ENCODE measurements at regions not wholly inside any gene's neighbourhood (a gene's known extent, or its start where the extent isn't known, plus 50 kb on each side); places are given as distances from the start of the nearest gene placed in this dataset.

- TF ChIP-seq POLR2AphosphoS5 (IDR thresholded peaks at IDR 0.05), result no peak
- TF ChIP-seq EP300 (IDR thresholded peaks at IDR 0.05), result no peak
- no peak for TF ChIP-seq POLR2A (IDR thresholded peaks at IDR 0.05)
- TF ChIP-seq CTCF (IDR thresholded peaks at IDR 0.05), result no peak
- Histone ChIP-seq H3K9me3 (no peaks in the 10 kb centered on the region), H3K36me3 (no peaks in the 10 kb centered on the region), H3K4me3 (no peak overlapping the region), H3K27me3 (peaks cover 15 to 96% (median 54%) of the 10 kb centered on the region in 3 donors), H3K4me1 (peaks cover 18 to 34% (median 27%) of the 10 kb centered on the region in 4 donors), H3K27ac (no peak overlapping the region)
- no peak for DNase-seq
- intact Hi-C loops (cut with DNase I; ENCODE audit: low total_unique reads), result no loop called here
- WGBS, 5 donors, result 76 to 93% (median 87%) methylated on average over 4 to 6 of the region's 6 CpGs
These were observed 93.5 kb upstream of the PAX2 start for GRCh38 chr10:100651916-100652315.

GRCh38 chr10:100652406-100653135 lies 92.8 kb upstream of the PAX2 start:
- Histone ChIP-seq H3K4me3 (no peak overlapping the region), H3K9me3 (no peaks in the 10 kb centered on the region), H3K27me3 (peaks cover 20 to 96% (median 61%) of the 10 kb centered on the region in 3 donors), H3K4me1 (peaks cover 18 to 34% (median 27%) of the 10 kb centered on the region in 4 donors), H3K36me3 (no peaks in the 10 kb centered on the region), H3K27ac (no peak overlapping the region)
- intact Hi-C loops (cut with DNase I; ENCODE audit: low total_unique reads), result no loop called here
- DNase-seq, result no peak
- no peak for TF ChIP-seq POLR2A (IDR thresholded peaks at IDR 0.05)
- TF ChIP-seq CTCF (IDR thresholded peaks at IDR 0.05), result no peak
- no peak for TF ChIP-seq POLR2AphosphoS5 (IDR thresholded peaks at IDR 0.05)
- no peak for TF ChIP-seq EP300 (IDR thresholded peaks at IDR 0.05)
- 34 to 54% (median 51%) methylated on average over 6 to 7 of the region's 7 CpGs for WGBS, 5 donors

GRCh38 chr10:100653238-100653956 lies 92.0 kb upstream of the PAX2 start:
- intact Hi-C loops (cut with DNase I; ENCODE audit: low total_unique reads), result no loop called here
- Histone ChIP-seq H3K4me3 (peak overlapping the region in 1 of 4 donors; percentile 46), H3K36me3 (no peaks in the 10 kb centered on the region), H3K27ac (no peak overlapping the region), H3K27me3 (peaks cover 22 to 98% (median 68%) of the 10 kb centered on the region in 3 donors), H3K4me1 (peaks cover 18 to 34% (median 27%) of the 10 kb centered on the region in 4 donors), H3K9me3 (peaks cover 0 to 5% (median 1%) of the 10 kb centered on the region in 4 donors)
- TF ChIP-seq CTCF (IDR thresholded peaks at IDR 0.05) (no peak), EP300 (IDR thresholded peaks at IDR 0.05) (no peak), POLR2AphosphoS5 (IDR thresholded peaks at IDR 0.05) (no peak), POLR2A (IDR thresholded peaks at IDR 0.05) (no peak)
- WGBS, 5 donors, result 6 to 12% (median 6%) methylated on average over 9 of the region's 9 CpGs
- no peak for DNase-seq

- DNase-seq, result peak in 1 of 2 donors; percentile 81
- Histone ChIP-seq H3K9me3 (peaks cover 0 to 9% (median 3%) of the 10 kb centered on the region in 4 donors), H3K36me3 (no peaks in the 10 kb centered on the region), H3K4me1 (peaks cover 18 to 34% (median 27%) of the 10 kb centered on the region in 4 donors), H3K4me3 (peak overlapping the region; percentile 23 to 46 (median 30)), H3K27ac (no peak overlapping the region), H3K27me3 (peaks cover 24 to 98% (median 75%) of the 10 kb centered on the region in 3 donors)
- intact Hi-C loops (cut with DNase I; ENCODE audit: low total_unique reads), result no loop called here
- 1 to 3% (median 2%) methylated on average over 51 to 59 of the region's 59 CpGs for WGBS, 5 donors
- TF ChIP-seq CTCF (IDR thresholded peaks at IDR 0.05) (no peak), EP300 (IDR thresholded peaks at IDR 0.05) (no peak), POLR2A (IDR thresholded peaks at IDR 0.05) (no peak), POLR2AphosphoS5 (IDR thresholded peaks at IDR 0.05) (no peak)
These were observed 91.2 kb upstream of the PAX2 start for GRCh38 chr10:100653957-100654781.
